IPS DF 4.7 (cell line): ENCODE measurements at regions not wholly inside any gene's neighbourhood (a gene's known extent, or its start where the extent isn't known, plus 50 kb on each side); places are given as distances from the start of the nearest gene placed in this dataset.

ENCODE experiments used
- DNase-seq: peaks from one replicate; pipeline ENCODE4 v3.0.0-alpha.2; 2013; ENCODE audit warnings: low spot score; ENCODE audit errors: extremely low read depth

DNA sequence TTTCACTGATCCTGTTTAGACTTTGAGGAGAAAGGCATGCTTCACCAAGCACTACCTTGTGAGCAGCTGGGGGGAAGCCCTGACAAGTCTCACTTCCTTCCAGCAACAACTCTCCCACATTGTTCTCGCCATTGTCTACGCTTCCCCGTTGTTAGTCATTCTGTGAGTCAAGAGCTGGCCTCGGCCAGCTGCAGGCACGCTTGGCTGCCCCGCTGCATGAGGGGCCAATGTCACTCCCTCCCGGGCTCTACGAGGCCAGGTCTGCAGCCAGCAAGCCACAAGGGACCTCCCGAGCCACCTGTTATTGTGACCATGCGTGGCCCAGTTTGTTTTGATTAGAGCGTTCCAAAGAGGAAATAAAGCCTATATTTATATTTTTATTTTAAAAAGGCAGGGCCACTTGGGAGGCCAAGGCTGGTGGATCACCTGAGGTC lies 220.9 kb downstream of the FOXO1 start:
- DNase-seq, result no peak

DNA sequence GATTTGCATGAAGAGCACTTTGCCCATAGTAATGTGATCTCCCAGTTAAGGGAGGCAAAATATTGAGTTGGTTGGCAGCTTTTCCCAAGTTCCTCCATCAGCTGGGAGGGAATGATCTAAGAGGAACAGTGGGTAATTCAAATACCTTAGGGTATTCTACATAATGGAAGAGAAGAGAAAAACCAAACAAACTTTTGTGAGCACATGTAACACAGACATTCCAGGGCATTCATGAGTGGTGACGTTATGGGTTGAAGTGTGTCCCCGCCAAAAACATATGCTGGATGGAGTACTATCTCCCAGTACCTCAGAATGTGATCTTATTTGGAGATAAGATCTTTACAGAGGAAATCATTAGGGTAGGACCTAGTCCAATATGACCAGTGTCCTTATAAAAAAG lies 220.1 kb downstream of the FOXO1 start:
- no peak for DNase-seq

DNA sequence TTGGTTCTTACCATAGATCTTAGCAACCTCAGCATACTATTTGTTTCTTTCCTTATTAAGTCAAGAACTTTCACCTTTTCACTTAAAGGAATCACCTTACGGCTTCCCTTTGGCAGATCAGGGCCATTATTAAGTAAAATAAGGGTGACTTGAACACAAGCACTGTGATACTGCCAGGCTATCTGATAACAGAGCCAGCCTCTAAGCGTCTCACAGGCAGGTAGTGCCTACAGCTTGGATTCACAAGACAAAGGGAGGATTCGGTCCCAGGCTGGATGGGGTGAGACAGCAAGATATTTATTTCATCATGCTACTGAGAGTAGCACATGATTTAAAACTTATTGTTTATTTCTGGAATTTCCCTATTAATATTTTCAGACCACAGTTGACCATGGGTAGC lies 218.6 kb downstream of the FOXO1 start:
- DNase-seq, result no peak

DNA sequence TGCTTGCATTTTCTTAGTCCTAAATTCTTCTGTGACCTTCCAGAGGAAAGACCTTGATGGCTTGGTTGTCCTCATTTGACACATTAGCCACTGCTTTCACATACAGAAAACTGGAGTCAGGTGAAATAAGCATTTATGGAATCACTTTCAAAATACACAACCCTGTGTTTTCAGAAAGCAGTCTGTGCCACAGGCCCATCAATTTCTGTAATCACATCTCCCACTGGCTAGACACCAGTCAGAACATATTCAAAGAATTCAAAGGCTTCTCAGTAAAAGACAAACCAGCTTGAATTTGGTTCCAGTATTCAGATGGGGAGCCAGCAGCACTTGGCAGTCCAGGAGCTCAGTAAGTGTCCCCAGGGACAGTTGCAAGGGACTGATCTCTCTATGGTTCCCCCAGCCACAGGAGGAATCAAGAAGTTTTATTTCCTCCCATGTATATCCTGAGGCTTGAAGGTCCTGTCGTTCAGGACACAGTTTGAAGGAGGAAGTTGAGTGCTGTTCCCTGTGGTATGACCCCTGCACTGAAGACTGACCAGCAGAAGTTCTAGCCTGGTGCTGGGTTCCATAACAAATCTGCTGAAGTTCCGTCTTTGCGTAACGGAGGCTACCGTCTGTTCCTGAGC lies 214.3 kb downstream of the FOXO1 start:
- DNase-seq, result no peak

DNA sequence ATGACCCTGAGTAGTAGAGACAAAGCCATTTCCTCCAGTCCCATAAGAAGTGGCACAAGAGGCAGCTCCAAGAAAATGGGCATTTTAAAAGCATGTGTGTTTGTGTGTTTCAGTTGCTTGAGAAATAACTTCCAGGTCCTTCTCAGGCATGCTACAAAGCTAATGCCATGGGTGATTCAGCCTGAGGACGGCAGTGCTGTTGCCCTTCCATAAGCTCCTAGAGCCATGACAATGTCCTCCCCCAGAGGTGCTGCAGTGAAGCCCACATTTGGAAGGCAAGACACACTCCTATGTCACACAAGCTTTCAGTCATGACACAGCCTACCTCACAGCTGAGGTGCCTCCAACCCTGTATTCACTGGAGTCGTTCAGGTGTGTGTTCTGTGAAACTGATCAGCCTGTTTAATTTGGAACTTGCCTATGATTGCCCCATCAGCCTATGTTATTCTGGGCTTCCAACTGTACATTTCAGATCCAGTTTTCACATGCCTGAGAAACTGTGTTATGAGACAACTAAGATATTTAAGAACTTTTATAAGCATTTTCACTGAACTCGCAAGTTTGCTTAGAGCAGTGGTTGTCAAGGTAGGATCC lies 213.6 kb downstream of the FOXO1 start:
- no peak for DNase-seq

DNA sequence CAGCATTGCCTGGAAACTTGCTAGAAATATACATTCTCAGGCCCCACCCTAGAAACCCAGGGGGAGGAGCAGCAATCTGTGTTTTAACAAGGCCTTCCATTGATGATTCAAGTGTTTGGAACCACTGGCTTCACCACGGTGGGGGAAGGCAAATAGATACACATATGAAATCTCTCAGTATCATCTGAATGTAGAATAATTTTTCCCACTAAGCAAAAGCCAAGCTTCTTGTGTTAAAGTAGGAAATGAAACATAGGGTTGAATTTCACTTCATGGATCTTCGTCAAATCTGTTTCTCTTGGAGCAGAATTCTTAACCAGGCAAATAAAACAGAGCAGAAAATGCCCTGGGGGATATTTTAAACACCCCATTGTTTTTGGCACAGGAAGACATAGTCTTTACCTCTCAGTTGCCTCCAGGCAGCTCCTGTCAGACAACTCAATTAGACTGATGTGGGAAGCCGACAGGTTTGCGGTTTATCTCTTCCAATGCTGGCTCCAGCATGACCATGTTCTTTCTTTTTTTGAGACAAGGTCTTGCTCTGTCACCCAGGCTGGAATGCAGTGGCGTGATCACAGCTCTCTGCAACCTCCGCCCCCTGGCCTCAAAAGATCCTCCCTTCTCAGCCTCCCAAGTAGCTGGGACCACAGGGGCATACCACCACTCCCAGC lies 213.0 kb downstream of the FOXO1 start:
- no peak for DNase-seq

DNA sequence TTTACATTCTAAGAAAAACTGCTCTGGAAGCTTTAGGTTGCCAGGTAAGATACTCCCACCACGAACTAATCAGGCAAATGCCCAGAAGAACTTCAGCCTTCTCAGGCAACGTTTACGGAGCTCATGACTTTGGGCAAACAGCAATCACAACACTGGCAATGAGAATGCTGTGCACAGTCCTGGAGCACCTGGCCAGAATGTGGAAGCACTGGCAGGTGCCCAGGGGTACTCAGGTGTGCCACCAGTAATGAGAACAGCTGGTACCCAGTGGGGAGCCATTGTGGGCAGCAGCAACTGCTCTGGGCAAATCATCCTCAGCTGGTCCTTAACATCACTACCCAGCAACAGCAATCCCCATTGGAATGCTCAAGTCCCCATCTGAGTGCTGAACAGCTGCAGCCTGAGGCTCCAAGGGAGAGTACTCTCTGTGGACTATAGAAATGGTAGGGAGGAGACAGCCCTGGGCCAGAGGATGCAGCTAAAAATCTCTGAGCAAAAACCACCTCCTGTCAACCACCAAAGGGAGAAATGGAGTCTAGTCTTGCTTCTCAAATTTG lies 210.0 kb downstream of the FOXO1 start:
- no peak for DNase-seq

DNA sequence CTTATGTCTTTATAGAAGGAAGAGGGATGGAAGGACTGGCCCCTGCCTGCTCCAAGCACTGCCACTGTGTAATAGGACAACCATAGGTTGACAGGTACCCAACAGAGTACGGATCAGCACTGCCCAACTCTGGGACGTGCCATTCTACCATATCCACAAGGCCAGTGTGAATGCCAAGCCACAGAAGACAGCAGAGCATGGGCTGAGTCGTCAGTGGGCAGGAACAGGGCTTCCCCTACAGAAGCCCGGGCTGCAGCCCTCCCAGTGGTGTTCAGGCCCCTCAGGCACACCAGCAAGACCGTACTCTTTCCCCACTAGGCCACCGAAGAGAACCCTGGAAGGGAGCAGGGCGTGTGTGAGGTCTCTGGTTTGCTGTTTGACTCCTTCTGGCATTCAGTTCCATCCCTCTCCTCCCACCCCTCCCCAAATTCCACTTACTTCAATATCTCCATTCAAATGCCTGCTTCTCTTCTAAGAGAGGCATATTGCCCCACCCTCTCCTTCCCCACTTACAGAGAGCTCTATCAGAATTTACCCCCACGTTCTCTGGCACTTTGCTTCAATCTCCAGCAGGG lies 209.4 kb downstream of the FOXO1 start:
- no peak for DNase-seq

DNA sequence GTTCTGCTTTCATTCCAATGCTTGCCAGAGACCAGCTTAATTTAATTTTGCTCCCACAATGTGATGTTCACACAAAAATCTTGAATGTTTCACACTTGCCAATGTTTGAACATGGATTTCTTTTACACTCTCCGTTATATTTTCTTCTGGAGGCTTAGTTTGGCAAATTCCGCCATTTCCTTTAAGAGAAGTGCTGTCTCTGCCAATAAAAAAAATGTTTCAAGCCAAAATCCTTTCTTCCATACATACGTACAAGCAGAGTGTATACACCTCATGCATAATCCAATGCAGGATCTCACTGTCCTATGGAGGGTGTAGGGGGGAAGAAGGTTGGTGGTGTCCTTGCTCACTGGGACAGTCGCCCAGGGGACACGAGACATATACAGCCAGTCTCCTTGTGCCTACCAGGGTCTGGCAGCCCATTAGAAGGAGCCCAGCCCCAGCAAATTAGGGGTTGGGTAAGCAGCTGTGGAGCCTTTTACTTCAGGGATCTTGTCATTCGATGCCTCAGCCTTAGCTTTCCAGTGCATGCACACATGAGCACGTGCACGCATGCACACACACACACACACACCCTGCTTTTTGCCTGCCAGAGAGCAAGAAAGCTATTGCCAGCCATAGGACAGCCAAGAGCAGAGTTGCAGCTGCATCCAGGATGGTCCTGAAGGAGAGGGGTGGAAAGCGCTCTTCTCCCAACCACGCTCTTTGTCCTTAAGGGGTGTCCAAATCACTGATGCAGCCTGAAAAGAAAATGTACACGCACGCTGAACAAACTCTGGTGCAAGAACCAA lies 208.3 kb downstream of the FOXO1 start:
- DNase-seq, result no peak

DNA sequence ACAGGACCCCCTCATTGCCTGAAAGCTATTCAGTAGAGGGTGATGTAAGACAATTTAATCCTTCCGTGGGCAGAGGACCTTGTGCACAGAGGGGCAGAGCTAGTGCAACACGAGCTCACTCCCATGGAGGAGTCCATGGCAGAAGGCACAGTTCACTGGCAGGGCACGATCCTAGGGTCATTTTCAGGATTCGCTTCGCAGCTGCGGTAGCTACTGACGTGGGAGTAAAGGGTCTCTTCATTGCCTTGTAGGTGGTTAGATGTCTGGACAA lies 207.8 kb downstream of the FOXO1 start:
- no peak for DNase-seq

DNA sequence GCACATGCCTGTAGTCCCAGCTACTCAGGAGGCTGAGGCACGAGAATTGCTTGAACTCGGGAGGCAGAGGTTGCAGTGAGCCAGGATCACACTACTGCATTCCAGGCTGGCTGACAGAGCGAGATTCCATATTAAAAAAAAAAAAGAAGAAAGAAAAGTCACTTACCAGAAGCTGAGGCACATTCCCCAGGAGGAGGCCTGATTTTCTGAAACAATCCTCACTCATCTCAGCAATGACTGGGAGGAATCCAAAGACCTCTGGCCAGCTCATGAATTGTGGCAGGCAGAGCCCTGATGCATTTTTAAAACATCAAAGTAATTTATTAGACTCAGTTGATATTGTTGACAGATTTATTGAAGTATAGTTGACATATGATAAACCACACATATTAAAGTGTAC lies 206.3 kb downstream of the FOXO1 start:
- DNase-seq, result no peak

DNA sequence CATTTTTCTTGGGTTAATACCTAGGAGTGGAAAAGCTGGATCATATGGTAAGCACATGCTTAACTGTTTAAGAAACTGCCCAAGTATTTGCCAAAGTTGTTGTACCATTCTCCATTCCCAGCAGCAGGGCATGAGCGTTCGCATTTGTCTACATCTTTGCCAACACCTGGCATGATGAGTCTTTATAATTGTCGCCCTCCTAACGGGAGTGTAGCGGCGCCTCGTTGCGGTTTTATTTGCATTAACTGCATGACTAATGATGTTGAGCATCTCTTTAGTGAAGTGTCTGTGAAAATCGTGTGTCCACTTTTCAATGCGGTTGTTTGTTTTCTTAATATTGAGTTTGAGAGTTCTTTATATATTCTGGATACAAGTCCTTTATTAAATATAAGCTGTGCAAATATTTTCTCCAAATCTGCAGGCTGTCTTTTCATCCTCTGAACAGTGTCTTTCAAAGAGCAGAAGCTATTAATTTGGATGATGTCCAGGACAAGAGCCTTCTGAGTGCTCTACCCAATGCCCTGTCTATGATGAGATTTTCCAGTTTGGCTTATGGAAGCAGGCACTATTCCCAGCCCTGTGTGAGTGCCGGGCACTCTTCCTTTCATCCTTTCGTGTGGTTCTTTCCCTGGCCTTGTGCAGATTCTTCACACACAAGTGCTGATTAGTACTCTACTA lies 202.0 kb downstream of the FOXO1 start:
- DNase-seq, result no peak

DNA sequence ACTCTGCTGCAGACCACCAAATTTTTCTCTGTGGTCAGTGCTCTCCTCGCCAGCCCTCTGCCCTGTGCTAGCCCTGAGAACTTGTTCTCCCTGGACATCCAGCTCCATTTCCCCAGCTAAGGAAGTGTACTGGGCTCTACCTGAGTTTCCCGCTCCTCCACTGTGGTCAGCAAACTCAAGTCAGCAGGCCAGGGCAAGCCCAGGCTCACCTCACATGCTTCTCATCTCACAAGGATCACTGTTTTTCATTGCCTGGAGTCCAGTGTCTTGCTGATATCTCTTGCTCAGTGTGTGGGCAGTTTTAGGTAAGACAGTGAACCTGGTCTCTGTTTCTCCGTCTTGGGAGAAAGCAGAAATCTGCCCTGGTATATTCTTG lies 201.4 kb downstream of the FOXO1 start:
- DNase-seq, result no peak

DNA sequence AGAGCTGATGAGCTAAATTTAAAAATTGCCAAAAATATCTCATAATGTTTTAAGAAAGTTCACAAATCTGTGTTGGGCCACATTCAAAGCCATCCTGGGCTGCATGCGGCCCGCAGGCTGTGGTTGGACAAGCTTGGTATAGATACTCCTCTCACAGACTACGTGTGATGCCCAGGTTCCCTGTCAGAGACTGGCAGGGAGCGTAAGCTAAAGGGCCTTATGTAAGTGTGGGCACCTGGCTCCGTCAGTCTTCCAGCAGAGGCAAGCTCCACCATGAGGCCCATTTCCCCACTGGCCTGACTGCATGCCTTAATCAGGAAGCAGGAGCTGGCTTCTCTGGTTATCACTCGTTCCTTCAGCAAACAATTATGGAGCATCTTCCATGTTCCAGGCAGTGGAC lies 200.2 kb downstream of the FOXO1 start:
- no peak for DNase-seq

DNA sequence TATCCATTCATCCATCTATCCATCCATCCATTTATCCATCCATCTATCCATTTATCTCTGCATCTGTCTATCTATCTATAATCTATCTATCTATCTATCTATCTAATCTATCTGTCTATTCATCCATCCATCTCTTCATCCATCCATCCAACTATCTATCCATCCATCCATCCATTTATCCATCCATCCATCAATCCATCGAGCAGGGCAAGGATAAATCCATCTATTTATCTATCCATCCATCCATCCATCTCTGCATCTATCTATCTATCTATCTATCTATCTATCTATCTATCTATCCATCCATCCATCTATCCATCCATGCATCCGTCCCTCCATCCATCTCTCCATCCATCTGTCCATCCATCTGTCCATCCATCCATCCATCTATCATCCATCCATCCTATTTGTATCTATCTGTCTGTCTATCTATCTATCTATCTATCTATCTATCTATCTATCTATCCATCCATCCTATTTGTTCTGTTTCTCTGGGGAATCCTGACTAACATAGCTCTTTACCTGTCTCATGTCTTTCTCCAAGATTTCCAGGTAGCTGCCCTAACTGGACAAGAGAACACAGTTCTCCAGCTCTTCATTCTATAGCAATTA lies 198.1 kb downstream of the FOXO1 start:
- no peak for DNase-seq

DNA sequence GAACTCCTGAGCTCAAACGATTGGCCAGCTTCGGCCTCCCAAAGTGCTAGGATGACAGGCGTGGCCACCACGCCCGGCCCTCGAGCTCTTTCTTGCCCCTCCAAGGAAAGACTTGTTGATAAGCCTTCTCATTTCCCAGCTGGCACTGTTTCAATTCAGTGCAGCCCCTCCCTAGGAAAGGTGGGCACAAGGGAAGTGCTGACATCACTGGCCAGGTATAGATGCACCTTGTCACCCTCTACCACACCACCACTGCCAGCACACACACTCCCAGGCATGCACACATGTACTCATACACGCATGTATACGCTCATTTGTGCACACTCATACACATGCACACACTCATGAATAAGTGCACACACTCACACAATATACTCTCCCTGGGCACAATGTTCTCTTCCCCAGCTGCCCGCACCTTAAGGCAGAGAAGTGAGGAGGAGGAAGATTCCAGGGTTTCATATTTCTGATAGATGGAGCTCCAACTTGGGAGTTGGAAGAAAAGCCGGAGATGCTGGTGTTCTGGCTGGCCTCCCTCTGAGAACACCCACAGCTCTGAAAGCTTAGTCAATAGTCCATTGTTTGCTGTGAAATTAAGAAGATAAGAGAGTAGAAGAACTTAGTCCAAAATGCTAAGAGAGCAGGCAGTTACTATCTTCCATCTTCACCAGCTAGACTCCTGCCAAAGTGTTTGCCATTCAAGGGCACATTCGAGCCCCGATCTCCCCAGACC lies 196.7 kb downstream of the FOXO1 start:
- no peak for DNase-seq

DNA sequence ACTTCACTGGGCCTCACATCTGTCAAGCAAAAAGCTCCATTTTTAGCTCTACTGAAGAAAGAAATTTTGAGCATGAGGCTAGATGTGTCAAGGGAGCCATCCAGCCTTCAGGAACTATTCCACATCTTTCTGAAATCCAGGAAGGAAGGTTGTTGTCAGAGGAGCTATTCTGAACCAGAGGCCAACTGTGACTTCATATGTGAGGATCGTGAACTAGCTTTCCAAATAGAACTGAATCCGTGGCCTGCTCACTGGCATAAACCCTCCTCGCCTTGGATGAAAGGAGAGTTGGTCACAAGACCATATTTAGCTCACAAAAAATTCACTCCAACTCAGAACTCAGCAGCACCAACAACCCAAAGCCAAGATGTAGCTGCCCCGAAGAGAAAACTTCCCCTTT lies 195.8 kb downstream of the FOXO1 start:
- no peak for DNase-seq

DNA sequence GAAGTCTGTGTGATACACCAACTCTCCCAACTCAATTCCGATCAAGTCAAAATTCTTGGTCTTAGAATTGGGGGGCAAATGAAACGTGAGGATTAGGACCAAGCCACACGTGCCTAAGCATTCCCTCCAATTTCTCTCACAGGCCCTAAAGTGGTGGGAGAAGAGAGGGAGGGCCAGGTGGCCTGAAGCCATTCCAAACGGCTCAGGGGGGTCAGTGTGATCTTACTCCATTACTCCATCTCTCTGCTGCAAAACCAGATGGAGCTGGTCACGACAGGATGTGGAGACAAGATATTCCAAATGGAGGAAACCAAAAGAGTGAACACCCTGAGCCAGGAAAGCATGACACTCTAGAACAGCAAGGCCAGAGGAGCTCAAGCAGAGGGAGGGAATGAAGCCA lies 195.4 kb downstream of the FOXO1 start:
- no peak for DNase-seq

DNA sequence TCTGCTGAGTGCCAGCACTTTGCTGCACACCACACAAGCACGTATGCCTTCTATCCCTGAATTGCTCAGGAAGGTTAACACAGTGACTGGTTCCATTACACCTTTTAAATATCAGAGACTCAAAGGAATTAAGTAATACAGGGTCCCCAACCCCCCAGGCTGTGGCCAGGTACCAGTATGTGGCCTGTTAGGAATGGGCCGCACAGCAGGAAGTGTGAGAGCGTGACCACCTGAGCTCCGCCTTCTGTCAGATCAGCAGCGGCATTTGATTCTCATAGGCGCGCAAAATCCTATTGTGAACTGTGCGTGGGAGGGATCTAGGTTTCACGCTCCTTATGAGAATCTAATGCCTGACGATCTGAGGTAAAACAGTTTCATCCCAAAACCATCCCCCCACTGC lies 194.5 kb downstream of the FOXO1 start:
- no peak for DNase-seq
